Heart left ventricle (tissue), 13 donors: ENCODE measurements at regions not wholly inside any gene's neighbourhood (a gene's known extent, or its start where the extent isn't known, plus 50 kb on each side); places are given as distances from the start of the nearest gene placed in this dataset.
A peak's percentile ranks its signal among the peaks of the same experiment; 100 is the strongest.

Experiments used
- POLR2A ChIP-seq, 2 donors: fragments of 450-650 bp; IDR thresholded peaks; one replicate each; pipeline ENCODE4 v1.6.1; 2017; ENCODE audit warnings: antibody characterized with exemption in 2 of 2, mild to moderate bottlenecking in 2 of 2, moderate library complexity in 2 of 2
- TF ChIP-seq, protein P1 (sequence below), 12 donors: fragments of 200-600 bp; sonication (generic) in 4 of 12; IDR thresholded peaks; one replicate each; pipeline versions ENCODE4 v1.5.0 to v1.8.0; 2018 to 2022; ENCODE audit warnings: antibody characterized with exemption in 12 of 12, mild to moderate bottlenecking in 5 of 12
- donor health status: ischemic (EF 13 %, LVEDD 7.1; RV severe dilation, severe dysfunction).
- donor health status: DM: no; HTN: yes; CAD: no.
- donor health status: DM: no; HTN: no; CAD: no.
- donor health status: ischemic (EF 25% LVEDD 6.9; RV normal size, moderate dysfunction).
- donor health status: ischemic (EF 25% LVEDD 5.7; RV mildly dilated, moderate dysfunction).
- donor health status: ischemic (EF 35%, LVEDD 5.7; RV mildly dilated, moderate dysfunction).
- donor health status: nonischemic (EF 11% LVEDD 7.7; RV severe dilation, severe dysfunction).
- donor health status: DM: yes; HTN: yes; CAD: no.
- donor health status: PGD.
- donor health status: ischemic (EF 29% LVEDD 5.4; RV normal size, mild dysfunction).
- donor health status: nonischemic (EF 23%, LVEDD 6.1; RV moderate dilation, normal function).

DNA sequence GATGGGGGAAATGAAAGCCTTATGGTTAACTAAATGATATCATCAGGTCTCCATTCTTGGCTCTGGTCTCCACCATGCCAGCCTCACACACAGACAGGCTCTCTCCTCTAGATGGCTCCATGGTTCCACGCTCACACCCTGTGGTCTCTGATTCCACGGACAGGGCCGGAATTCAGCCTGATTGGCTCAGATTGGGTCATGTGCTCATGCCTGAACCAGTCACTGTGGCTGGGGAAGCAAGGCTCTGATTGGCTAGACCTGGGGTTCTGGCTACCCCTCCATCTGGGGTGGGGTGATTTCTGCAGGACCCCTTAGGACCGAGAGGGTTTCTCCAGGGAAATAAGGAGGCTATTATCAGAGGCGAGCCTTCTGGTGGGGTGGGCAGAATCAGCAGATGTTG, 277.0 kb downstream of the PTPRU start:
- TF ChIP-seq, protein P1, sequence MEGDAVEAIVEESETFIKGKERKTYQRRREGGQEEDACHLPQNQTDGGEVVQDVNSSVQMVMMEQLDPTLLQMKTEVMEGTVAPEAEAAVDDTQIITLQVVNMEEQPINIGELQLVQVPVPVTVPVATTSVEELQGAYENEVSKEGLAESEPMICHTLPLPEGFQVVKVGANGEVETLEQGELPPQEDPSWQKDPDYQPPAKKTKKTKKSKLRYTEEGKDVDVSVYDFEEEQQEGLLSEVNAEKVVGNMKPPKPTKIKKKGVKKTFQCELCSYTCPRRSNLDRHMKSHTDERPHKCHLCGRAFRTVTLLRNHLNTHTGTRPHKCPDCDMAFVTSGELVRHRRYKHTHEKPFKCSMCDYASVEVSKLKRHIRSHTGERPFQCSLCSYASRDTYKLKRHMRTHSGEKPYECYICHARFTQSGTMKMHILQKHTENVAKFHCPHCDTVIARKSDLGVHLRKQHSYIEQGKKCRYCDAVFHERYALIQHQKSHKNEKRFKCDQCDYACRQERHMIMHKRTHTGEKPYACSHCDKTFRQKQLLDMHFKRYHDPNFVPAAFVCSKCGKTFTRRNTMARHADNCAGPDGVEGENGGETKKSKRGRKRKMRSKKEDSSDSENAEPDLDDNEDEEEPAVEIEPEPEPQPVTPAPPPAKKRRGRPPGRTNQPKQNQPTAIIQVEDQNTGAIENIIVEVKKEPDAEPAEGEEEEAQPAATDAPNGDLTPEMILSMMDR (IDR thresholded peaks at IDR 0.05) = peak in 11 of 12 donors; percentile 14 to 60 (median 44)
- no peak for TF ChIP-seq POLR2A (IDR thresholded peaks at IDR 0.05)
